Glutamatergic neuron (in vitro differentiated cells): ENCODE measurements at regions not wholly inside any gene's neighbourhood (a gene's known extent, or its start where the extent isn't known, plus 50 kb on each side); places are given as distances from the start of the nearest gene placed in this dataset.
"Not testable (repeated sequence)": the region's sequence is repeated elsewhere in the genome, so short reads cannot be mapped to it uniquely, and the experiment has no call there.

ENCODE experiments used
- DNase-seq: peaks from one replicate; pipeline ENCODE4 v3.0.0; 2022
- H3K27ac Mint-ChIP-seq: one replicate; pipeline ENCODE4 v1.8.0; 2020; ENCODE audit warnings: mild to moderate bottlenecking, mixed read lengths, inconsistent platforms; ENCODE audit not compliant: unreplicated experiment
- H3K27me3 Mint-ChIP-seq: one replicate; pipeline ENCODE4 v1.8.0; 2020; ENCODE audit warnings: mild to moderate bottlenecking, moderate library complexity, mixed read lengths, inconsistent platforms; ENCODE audit not compliant: unreplicated experiment
- H3K36me3 Mint-ChIP-seq: one replicate; pipeline ENCODE4 v1.8.0; 2020; ENCODE audit warnings: mild to moderate bottlenecking, mixed read lengths, inconsistent platforms; ENCODE audit not compliant: unreplicated experiment
- H3K4me1 Mint-ChIP-seq: one replicate; pipeline ENCODE4 v1.8.0; 2020; ENCODE audit warnings: mild to moderate bottlenecking, low read depth, mixed read lengths, inconsistent platforms; ENCODE audit not compliant: unreplicated experiment
- H3K4me3 Mint-ChIP-seq: one replicate; pipeline ENCODE4 v1.8.0; 2020; ENCODE audit warnings: mild to moderate bottlenecking, mixed read lengths, inconsistent platforms; ENCODE audit not compliant: unreplicated experiment
- H3K9me3 Mint-ChIP-seq: one replicate; pipeline ENCODE4 v1.8.0; 2020; ENCODE audit warnings: mild to moderate bottlenecking, moderate library complexity, mixed read lengths, inconsistent platforms; ENCODE audit not compliant: unreplicated experiment

- H3K4me3 Mint-ChIP-seq, H3K27ac Mint-ChIP-seq, H3K27me3 Mint-ChIP-seq, H3K4me1 Mint-ChIP-seq, H3K9me3 Mint-ChIP-seq, H3K36me3 Mint-ChIP-seq, DNase-seq: not testable (repeated sequence)
Observed at GRCh38 chr1:223991297-223991857, 122.5 kb upstream of the FBXO28 start.

- not testable (repeated sequence) for H3K27me3 Mint-ChIP-seq, H3K36me3 Mint-ChIP-seq, H3K4me1 Mint-ChIP-seq, H3K9me3 Mint-ChIP-seq, H3K27ac Mint-ChIP-seq, H3K4me3 Mint-ChIP-seq, DNase-seq
Observed at GRCh38 chr1:223961985-223962384, 116.2 kb upstream of the TP53BP2 start.

- not testable (repeated sequence) for H3K4me1 Mint-ChIP-seq, H3K4me3 Mint-ChIP-seq, H3K36me3 Mint-ChIP-seq, H3K27ac Mint-ChIP-seq, H3K27me3 Mint-ChIP-seq, H3K9me3 Mint-ChIP-seq, DNase-seq
Observed at GRCh38 chr1:223952801-223953200, 107.1 kb upstream of the TP53BP2 start.

- not testable (repeated sequence) for H3K27ac Mint-ChIP-seq, H3K36me3 Mint-ChIP-seq, H3K4me1 Mint-ChIP-seq, DNase-seq, H3K4me3 Mint-ChIP-seq, H3K27me3 Mint-ChIP-seq, H3K9me3 Mint-ChIP-seq
Observed at GRCh38 chr1:223951551-223951950, 105.8 kb upstream of the TP53BP2 start.

- H3K4me3 Mint-ChIP-seq, H3K9me3 Mint-ChIP-seq, DNase-seq, H3K4me1 Mint-ChIP-seq, H3K36me3 Mint-ChIP-seq, H3K27me3 Mint-ChIP-seq, H3K27ac Mint-ChIP-seq: not testable (repeated sequence)
Observed at GRCh38 chr1:223949944-223950343, 104.2 kb upstream of the TP53BP2 start.

GRCh38 chr1:223948041-223948440 lies 102.3 kb upstream of the TP53BP2 start:
- H3K36me3 Mint-ChIP-seq, H3K27me3 Mint-ChIP-seq, H3K9me3 Mint-ChIP-seq, H3K27ac Mint-ChIP-seq, H3K4me3 Mint-ChIP-seq, H3K4me1 Mint-ChIP-seq, DNase-seq: not testable (repeated sequence)

- H3K9me3 Mint-ChIP-seq, H3K27ac Mint-ChIP-seq, H3K27me3 Mint-ChIP-seq, H3K4me1 Mint-ChIP-seq, DNase-seq, H3K4me3 Mint-ChIP-seq, H3K36me3 Mint-ChIP-seq: not testable (repeated sequence)
Observed at GRCh38 chr1:223936592-223936991, 90.8 kb upstream of the TP53BP2 start.

GRCh38 chr1:223931476-223931875 lies 85.7 kb upstream of the TP53BP2 start:
- H3K27me3 Mint-ChIP-seq, H3K4me1 Mint-ChIP-seq, H3K36me3 Mint-ChIP-seq, H3K27ac Mint-ChIP-seq, H3K9me3 Mint-ChIP-seq, H3K4me3 Mint-ChIP-seq, DNase-seq: not testable (repeated sequence)

- H3K27me3 Mint-ChIP-seq, H3K36me3 Mint-ChIP-seq, DNase-seq, H3K4me1 Mint-ChIP-seq, H3K4me3 Mint-ChIP-seq, H3K9me3 Mint-ChIP-seq, H3K27ac Mint-ChIP-seq: not testable (repeated sequence)
Observed at GRCh38 chr1:223920805-223921204, 75.1 kb upstream of the TP53BP2 start.

- not testable (repeated sequence) for H3K4me3 Mint-ChIP-seq, H3K27ac Mint-ChIP-seq, H3K27me3 Mint-ChIP-seq, H3K9me3 Mint-ChIP-seq, H3K4me1 Mint-ChIP-seq, DNase-seq, H3K36me3 Mint-ChIP-seq
Observed at GRCh38 chr1:223915476-223915875, 69.7 kb upstream of the TP53BP2 start.

GRCh38 chr1:223913715-223914114 lies 68.0 kb upstream of the TP53BP2 start:
- not testable (repeated sequence) for H3K9me3 Mint-ChIP-seq, DNase-seq, H3K4me1 Mint-ChIP-seq, H3K27me3 Mint-ChIP-seq, H3K4me3 Mint-ChIP-seq, H3K27ac Mint-ChIP-seq, H3K36me3 Mint-ChIP-seq

- H3K4me1 Mint-ChIP-seq, H3K27me3 Mint-ChIP-seq, DNase-seq, H3K9me3 Mint-ChIP-seq, H3K27ac Mint-ChIP-seq, H3K36me3 Mint-ChIP-seq, H3K4me3 Mint-ChIP-seq: not testable (repeated sequence)
Observed at GRCh38 chr1:223907943-223908587, 62.3 kb upstream of the TP53BP2 start.

GRCh38 chr1:223903221-223903620 lies 57.5 kb upstream of the TP53BP2 start:
- not testable (repeated sequence) for H3K27ac Mint-ChIP-seq, DNase-seq, H3K36me3 Mint-ChIP-seq, H3K27me3 Mint-ChIP-seq, H3K4me1 Mint-ChIP-seq, H3K4me3 Mint-ChIP-seq, H3K9me3 Mint-ChIP-seq
